Neural cell (in vitro differentiated cells): ENCODE measurements at regions not wholly inside any gene's neighbourhood (a gene's known extent, or its start where the extent isn't known, plus 50 kb on each side); places are given as distances from the start of the nearest gene placed in this dataset.
A peak's percentile ranks its signal among the peaks of the same experiment; 100 is the strongest.

Source experiments
- H2AFZ ChIP-seq: fragments of 200-600, 300-800 bp; sonication (generic), shearing (Covaris generic); 2 replicates; pipeline ENCODE4 v1.6.0; 2014; ENCODE audit warnings: low read depth, mild to moderate bottlenecking, antibody characterized with exemption, low read length, moderate library complexity
- H3F3A ChIP-seq: fragments of 200-600 bp; shearing (Covaris generic); 2 replicates; pipeline ENCODE4 v1.6.1; 2016; ENCODE audit warnings: mild to moderate bottlenecking, moderate library complexity, mixed read lengths, antibody characterized with exemption, low read length; ENCODE audit not compliant: insufficient read depth, poor library complexity, severe bottlenecking
- H3K27ac ChIP-seq: fragments of 200-600, 300-800 bp; sonication (generic), shearing (Covaris generic); 2 replicates; pipeline ENCODE4 v1.5.1; 2014; ENCODE audit warnings: mild to moderate bottlenecking, low read length, moderate library complexity
- H3K27me3 ChIP-seq: fragments of 300-800, 200-600 bp; sonication (generic), shearing (Covaris generic); 2 replicates; pipeline ENCODE4 v1.6.0; 2014; ENCODE audit warnings: mild to moderate bottlenecking, low read depth, low read length, moderate library complexity; ENCODE audit not compliant: insufficient read depth
- H3K36me3 ChIP-seq: fragments of 300-800, 200-600 bp; sonication (generic), shearing (Covaris generic); 2 replicates; pipeline ENCODE4 v1.5.1; 2014; ENCODE audit warnings: mild to moderate bottlenecking, antibody characterized with exemption, low read length, moderate library complexity; ENCODE audit not compliant: insufficient read depth
- H3K4me2 ChIP-seq: fragments of 300-800, 200-600 bp; sonication (generic), shearing (Covaris generic); 2 replicates; pipeline ENCODE4 v1.6.0; 2014; ENCODE audit warnings: mild to moderate bottlenecking, low read length
- H3K4me3 ChIP-seq: fragments of 300-800, 200-600 bp; sonication (generic), shearing (Covaris generic); 2 replicates; pipeline ENCODE4 v1.5.1; 2014; ENCODE audit warnings: mild to moderate bottlenecking, low read length, moderate library complexity
- H3K79me2 ChIP-seq: fragments of 200-600 bp; shearing (Covaris generic); replicated peaks from 2 replicates; pipeline ENCODE4 v1.6.0; 2014; ENCODE audit warnings: mild to moderate bottlenecking, low read length, moderate library complexity; ENCODE audit not compliant: insufficient read depth
- H3K9ac ChIP-seq: fragments of 300-800, 200-600 bp; sonication (generic), shearing (Covaris generic); 2 replicates; pipeline ENCODE4 v1.6.1; 2016; ENCODE audit warnings: mild to moderate bottlenecking, low read length, mixed read lengths
- H3K9me2 ChIP-seq: fragments of 200-600 bp; shearing (Covaris generic); 2 replicates; pipeline ENCODE4 v1.6.1; 2016; ENCODE audit warnings: mild to moderate bottlenecking, low read length, mixed read lengths; ENCODE audit not compliant: insufficient read depth
- H3K9me3 ChIP-seq: fragments of 200-600, 300-800 bp; sonication (generic), shearing (Covaris generic); 2 replicates; pipeline ENCODE4 v1.6.1; 2016; ENCODE audit warnings: mild to moderate bottlenecking, mixed run types, low read length, moderate library complexity, mixed read lengths
- H4K20me1 ChIP-seq: fragments of 200-600 bp; shearing (Covaris generic); 2 replicates; pipeline ENCODE4 v1.6.1; 2016; ENCODE audit warnings: mild to moderate bottlenecking, mixed run types; ENCODE audit not compliant: insufficient read depth
- CTCF ChIP-seq: fragments of 450-650 bp; IDR thresholded peaks from 2 replicates; pipeline ENCODE4 v1.5.1; 2014; ENCODE audit warnings: antibody characterized with exemption, mild to moderate bottlenecking, moderate library complexity; ENCODE audit not compliant: poor library complexity, severe bottlenecking
- EP300 ChIP-seq: fragments of 450-650 bp; conservative IDR thresholded peaks from 2 replicates; pipeline ENCODE4 v1.6.1; 2014; ENCODE audit warnings: antibody characterized with exemption, mild to moderate bottlenecking, moderate library complexity; ENCODE audit not compliant: poor library complexity, severe bottlenecking
- EZH2 ChIP-seq: fragments of 200-600, 300-800 bp; shearing (Covaris generic), sonication (generic); IDR thresholded peaks from 2 replicates; pipeline ENCODE4 v1.6.1; 2014; ENCODE audit warnings: antibody characterized with exemption, low read length, borderline replicate concordance, mild to moderate bottlenecking; ENCODE audit not compliant: insufficient read depth, poor library complexity, severe bottlenecking
- MXI1 ChIP-seq: fragments of 450-650 bp; conservative IDR thresholded peaks from 2 replicates; pipeline ENCODE4 v1.6.1; 2014; ENCODE audit warnings: antibody characterized with exemption, mild to moderate bottlenecking; ENCODE audit not compliant: poor library complexity, severe bottlenecking
- POLR2AphosphoS5 ChIP-seq: IDR thresholded peaks from 2 replicates; pipeline ENCODE4 v1.6.1; 2012
- RAD21 ChIP-seq: fragments of 450-650 bp; conservative IDR thresholded peaks from 2 replicates; pipeline ENCODE4 v1.6.1; 2014; ENCODE audit warnings: antibody characterized with exemption, mild to moderate bottlenecking, moderate library complexity
- SMC3 ChIP-seq: fragments of 450-650 bp; conservative IDR thresholded peaks from 2 replicates; pipeline ENCODE4 v1.6.1; 2014; ENCODE audit warnings: antibody characterized with exemption, mild to moderate bottlenecking, moderate library complexity; ENCODE audit not compliant: poor library complexity
- TAF1 ChIP-seq: IDR thresholded peaks from 2 replicates; pipeline ENCODE4 v1.6.1; 2012; ENCODE audit warnings: low read depth
- TF ChIP-seq, protein P1 (sequence below): IDR thresholded peaks from 2 replicates; pipeline ENCODE4 v1.6.1; 2012; ENCODE audit warnings: borderline replicate concordance

DNA sequence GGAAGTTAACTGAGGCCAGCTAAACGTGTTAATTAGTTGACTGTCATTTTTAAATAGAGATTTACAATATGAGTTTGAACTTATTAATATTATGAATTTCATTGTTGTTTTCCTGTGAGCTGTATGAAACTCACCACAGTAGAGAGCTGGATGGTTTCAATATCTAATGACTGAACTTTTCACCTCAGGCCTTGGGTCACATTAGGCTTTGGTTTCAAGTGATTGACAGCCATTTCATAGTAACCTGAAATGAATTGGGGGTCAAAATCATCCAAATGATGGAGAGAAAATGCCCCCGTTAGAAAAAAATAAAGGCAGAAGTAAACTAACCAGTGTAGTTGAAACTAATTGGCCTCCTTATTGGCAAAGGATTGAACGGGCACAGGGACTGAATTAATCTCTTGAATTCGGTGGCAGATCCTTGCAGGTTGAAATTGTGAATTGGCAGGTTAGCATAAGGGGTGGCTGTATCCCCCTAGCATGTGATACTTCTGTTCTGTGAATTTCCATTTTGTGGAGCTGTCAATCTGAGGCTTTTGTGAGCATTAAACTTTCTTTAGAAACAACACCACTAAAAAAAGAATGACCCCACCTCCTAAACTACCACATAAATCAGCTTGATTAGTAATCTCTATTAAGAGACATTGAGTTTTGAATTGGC lies 155.1 kb upstream of the MMS22L start:
- no peak overlapping the region for H3K9ac ChIP-seq
- peaks cover 9% of the 10 kb centered on the region for H3K79me2 ChIP-seq
- no peaks in the 10 kb centered on the region for H3K9me3 ChIP-seq
- no peaks in the 10 kb centered on the region for H3K27me3 ChIP-seq
- no peaks in the 10 kb centered on the region for H4K20me1 ChIP-seq
- peaks cover 2% of the 10 kb centered on the region for H3F3A ChIP-seq
- no peak overlapping the region for H3K4me2 ChIP-seq
- no peaks in the 10 kb centered on the region for H3K36me3 ChIP-seq
- H3K9me2 ChIP-seq: no peaks in the 10 kb centered on the region
- TF ChIP-seq CTCF (no peak), EZH2 (no peak), EP300 (no peak), RAD21 (no peak), TAF1 (no peak), POLR2AphosphoS5 (no peak), SMC3 (no peak), MXI1 (no peak)
- TF ChIP-seq, protein P1, sequence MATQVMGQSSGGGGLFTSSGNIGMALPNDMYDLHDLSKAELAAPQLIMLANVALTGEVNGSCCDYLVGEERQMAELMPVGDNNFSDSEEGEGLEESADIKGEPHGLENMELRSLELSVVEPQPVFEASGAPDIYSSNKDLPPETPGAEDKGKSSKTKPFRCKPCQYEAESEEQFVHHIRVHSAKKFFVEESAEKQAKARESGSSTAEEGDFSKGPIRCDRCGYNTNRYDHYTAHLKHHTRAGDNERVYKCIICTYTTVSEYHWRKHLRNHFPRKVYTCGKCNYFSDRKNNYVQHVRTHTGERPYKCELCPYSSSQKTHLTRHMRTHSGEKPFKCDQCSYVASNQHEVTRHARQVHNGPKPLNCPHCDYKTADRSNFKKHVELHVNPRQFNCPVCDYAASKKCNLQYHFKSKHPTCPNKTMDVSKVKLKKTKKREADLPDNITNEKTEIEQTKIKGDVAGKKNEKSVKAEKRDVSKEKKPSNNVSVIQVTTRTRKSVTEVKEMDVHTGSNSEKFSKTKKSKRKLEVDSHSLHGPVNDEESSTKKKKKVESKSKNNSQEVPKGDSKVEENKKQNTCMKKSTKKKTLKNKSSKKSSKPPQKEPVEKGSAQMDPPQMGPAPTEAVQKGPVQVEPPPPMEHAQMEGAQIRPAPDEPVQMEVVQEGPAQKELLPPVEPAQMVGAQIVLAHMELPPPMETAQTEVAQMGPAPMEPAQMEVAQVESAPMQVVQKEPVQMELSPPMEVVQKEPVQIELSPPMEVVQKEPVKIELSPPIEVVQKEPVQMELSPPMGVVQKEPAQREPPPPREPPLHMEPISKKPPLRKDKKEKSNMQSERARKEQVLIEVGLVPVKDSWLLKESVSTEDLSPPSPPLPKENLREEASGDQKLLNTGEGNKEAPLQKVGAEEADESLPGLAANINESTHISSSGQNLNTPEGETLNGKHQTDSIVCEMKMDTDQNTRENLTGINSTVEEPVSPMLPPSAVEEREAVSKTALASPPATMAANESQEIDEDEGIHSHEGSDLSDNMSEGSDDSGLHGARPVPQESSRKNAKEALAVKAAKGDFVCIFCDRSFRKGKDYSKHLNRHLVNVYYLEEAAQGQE: no peak
- H2AFZ ChIP-seq: no peak overlapping the region
- no peak overlapping the region for H3K4me3 ChIP-seq
- H3K27ac ChIP-seq: no peak overlapping the region

DNA sequence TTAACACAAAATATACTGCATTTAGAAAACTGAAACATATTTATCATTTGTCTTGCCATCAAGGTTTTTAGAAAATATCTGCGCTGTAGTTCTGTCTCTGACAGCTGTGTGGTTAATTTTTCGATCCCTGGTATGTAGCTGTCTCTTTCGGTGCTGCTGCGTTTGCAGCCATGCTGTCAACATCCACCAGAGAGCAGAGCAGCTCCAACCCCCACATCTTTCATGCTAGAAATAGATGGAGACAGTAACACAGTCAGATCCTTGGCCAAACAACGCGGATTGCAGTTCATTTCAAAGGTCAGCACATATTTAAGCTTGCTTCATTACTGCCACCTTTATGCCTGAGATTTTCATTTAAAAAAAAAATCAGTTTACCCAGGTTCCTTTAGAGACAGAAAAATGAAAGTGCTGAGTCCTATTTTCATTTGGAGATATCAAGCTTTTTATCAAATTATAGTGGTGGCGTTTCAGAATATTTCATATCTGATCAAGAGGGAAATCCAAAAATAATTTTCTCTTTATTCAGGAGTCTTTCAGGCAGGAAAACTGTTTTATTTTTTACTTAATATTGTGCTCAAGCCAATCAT lies 157.7 kb upstream of the MMS22L start:
- Histone ChIP-seq H4K20me1 (no peaks in the 10 kb centered on the region), H3F3A (peaks cover 2% of the 10 kb centered on the region), H3K4me2 (peak overlapping the region; percentile 92), H3K36me3 (no peaks in the 10 kb centered on the region), H2AFZ (peak overlapping the region; percentile 47), H3K27me3 (no peaks in the 10 kb centered on the region), H3K9me2 (no peaks in the 10 kb centered on the region), H3K27ac (peak overlapping the region; percentile 62), H3K9ac (peak overlapping the region; percentile 34), H3K79me2 (peaks cover 9% of the 10 kb centered on the region), H3K9me3 (no peaks in the 10 kb centered on the region), H3K4me3 (peak overlapping the region; percentile 36)
- peak; percentile 94 for TF ChIP-seq RAD21
- no peak for TF ChIP-seq TAF1
- TF ChIP-seq EP300: peak; percentile 30
- TF ChIP-seq SMC3: peak; percentile 97
- no peak for TF ChIP-seq MXI1
- peak; percentile 91 for TF ChIP-seq CTCF
- TF ChIP-seq, protein P1: no peak
- TF ChIP-seq EZH2: no peak
- peak; percentile 48 for TF ChIP-seq POLR2AphosphoS5
